ENCODE measurements at regions not wholly inside any gene's neighbourhood (a gene's known extent, or its start where the extent isn't known, plus 50 kb on each side); places are given as distances from the start of the nearest gene placed in this dataset.
A peak's percentile ranks its signal among the peaks of the same experiment; 100 is the strongest.

DNA sequence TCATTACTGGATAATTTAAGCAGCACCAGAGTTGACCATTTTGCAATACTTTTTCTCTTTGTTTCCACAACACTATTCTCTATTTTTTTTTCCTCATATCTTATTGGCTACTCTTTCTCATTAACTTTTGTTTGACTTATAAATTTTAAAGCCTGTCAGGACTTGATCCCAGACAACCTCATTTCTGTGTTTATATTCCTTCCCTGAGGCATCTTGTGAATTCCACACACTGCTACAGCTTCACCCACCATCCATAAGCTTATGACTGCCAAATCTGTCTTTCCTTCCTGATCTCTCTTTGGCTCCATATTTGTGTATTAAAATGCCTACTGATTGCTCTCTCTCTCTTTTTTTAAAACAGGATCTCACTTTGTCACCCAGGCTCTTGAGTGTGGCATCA, 124.6 kb upstream of the MBL2 start:
- DNase-seq (ENCODE audit: low read depth, low spot score), result no peak

- peak; percentile 54 for DNase-seq (ENCODE audit: low read depth, low spot score)
Measured at GRCh38 chr10:52895059-52895458, 122.5 kb upstream of the MBL2 start.

DNA sequence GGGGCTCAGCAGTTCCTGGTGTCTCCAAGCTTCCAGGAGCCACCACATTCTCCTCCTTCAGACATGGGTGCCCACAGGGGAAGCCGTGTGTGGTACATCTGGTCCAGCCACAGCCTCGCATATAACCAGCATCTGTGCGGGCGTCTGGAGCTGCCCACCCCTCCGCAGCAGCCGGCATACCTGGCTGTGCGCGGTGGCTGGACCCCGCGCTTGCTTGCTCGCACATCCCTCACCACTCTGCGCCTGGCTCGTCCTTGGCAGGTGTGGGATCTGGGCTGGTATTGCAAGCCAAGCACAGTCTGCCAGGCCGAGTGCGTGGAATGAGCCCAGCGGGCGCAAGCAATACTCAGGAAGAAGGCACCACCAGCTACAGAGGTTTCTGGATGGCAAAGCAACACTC, 117.7 kb upstream of the MBL2 start:
- no peak for DNase-seq (ENCODE audit: low read depth, low spot score)

DNA sequence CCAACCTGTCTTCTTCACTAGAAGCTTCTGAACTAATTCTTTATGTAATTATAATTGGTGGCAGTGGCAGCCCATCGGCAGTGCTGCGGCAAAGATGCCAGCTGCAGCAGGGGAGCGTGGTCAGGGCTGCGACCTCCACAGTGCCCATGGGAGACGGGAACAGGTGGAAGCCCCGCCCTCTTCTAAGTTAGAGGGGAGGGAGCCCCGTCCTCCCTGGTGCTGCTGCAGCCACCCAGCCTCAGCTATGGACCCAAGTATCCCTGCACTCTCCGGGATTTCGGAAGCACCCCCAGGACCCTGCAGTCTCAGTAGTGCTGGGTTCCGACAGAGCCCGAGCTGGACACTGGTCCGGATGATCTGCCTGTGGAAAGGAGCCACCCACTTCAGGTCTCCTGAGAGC, 117.0 kb upstream of the MBL2 start:
- no peak for DNase-seq (ENCODE audit: low read depth, low spot score)

- DNase-seq (ENCODE audit: low read depth, low spot score), result peak; percentile 32
Measured at GRCh38 chr10:52883996-52884871, 111.7 kb upstream of the MBL2 start.

DNA sequence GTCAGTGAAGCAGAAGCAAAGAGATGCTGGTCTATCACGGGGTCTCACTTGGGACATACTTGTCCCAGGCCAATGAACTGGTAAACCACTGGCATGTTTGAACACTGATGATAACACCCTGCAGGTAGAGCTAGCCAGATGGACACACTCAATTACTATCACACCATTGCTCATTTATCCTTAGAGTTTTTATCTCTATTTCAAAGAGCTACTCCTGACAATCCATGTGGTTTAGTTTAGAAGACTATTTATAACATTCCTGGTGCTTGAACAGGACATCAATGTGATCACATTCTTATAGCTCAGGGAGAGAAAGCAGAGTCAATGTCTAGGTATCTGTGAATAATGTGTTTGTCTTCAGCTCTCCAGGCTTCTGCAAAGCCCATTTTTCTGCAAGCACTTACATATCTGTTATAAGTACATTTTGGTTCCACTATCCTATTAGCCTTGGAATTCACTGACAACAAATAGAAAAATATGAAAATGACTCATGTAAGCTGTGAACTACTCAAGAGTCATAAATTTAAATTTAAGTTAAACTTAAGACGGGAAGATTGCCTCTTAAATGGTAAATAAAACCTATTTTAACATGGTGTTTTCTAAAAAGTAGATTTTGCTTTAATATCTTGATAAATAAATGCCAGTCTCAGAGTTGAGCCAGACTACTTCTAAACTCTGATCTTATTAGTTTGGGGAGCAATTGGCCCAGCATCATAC, 106.7 kb upstream of the MBL2 start:
- no peak for DNase-seq (ENCODE audit: low read depth, low spot score)

DNA sequence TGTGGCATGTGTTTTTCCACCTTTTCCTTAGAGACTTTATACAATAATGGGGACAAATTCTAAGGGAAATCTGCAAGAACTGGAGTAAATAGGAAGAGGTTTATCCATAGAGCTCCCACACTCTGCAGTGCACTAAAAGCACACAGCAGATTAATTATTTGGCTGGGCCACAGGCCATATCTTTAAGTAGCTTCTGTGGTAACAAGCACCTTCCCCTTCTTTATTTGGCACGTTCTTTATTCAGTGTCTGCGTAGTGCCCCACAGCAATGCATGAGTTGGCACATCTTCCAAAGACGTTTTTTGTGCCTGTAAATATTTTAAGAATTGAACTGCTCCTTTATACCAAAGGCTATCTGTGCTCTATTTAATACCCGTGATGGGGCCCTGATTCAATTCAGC, 104.9 kb upstream of the MBL2 start:
- no peak for DNase-seq (ENCODE audit: low read depth, low spot score)

- DNase-seq (ENCODE audit: low read depth, low spot score), result no peak
Measured at GRCh38 chr10:52875336-52875735, 102.8 kb upstream of the MBL2 start.

GRCh38 chr10:52874581-52874980, 102.0 kb upstream of the MBL2 start:
- DNase-seq (ENCODE audit: low read depth, low spot score), result no peak

GRCh38 chr10:52871191-52871843, 98.7 kb upstream of the MBL2 start:
- DNase-seq (ENCODE audit: low read depth, low spot score), result no peak

DNA sequence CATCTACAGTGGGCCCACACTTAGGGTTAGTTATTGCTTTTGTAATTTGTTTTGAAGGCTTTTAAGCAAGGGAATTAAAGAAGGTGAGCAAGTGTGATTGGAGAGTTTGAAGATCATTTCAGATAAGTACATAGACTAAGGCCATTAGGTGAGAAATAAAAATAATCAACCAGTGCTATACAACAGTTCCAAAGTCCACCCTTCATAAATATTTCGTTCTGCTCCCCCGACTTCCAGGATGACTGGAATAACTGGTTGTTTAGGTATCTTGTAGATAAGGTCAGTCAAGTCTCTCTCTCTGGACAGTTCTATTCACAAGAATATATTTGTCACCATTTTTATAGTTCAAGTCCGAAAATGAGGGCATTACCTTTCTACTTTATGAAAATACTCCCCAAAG, 98.0 kb upstream of the MBL2 start:
- no peak for DNase-seq (ENCODE audit: low read depth, low spot score)

- DNase-seq (ENCODE audit: low read depth, low spot score), result no peak
Measured at GRCh38 chr10:52869864-52870263, 97.3 kb upstream of the MBL2 start.

- DNase-seq (ENCODE audit: low read depth, low spot score), result peak; percentile 12
Measured at GRCh38 chr10:52865213-52865612, 92.6 kb upstream of the MBL2 start.

DNA sequence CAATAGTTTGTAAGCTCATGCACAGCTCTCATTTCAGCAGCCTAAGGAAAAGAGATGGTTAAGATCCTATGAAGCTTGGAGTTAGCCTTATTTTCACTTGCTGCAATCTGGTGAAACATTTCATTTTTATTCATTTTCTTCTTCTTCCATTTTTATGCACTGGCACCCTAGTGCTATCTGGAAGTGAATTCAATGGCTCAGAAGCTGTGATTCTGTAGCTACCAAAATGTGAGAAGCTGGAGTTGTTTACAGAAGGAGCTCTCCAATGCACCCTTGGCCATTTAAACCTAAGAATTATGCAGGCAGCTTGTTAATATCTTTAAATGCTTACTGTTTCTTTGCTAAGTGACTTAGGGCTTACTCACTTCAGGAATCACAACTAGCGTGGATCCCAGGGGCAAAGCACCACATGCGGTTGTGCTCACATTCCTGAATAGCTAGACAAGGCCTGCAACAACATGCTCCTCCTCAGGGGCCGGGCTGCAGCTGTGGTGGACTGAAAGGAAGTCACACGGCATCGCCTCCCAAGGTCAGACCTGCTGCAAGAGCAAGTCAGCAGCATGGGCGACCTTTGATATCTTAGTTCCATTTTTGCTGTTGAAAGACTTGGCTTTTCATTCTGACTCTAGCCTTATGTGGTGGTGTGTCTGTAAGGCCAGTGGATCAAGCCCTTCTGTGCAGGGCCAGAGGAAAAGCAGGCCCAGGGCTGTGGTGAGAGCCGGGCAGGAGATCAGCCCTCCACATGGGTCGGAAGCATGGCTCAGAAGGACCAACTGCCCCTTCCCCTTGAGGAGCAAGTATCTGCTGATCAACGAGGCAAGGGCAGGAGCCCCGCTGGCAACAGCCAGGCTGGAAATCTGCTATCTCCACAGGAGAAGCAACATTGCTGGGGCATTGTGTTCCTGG, 91.9 kb upstream of the MBL2 start:
- DNase-seq (ENCODE audit: low read depth, low spot score), result peak; percentile 98

GRCh38 chr10:52858722-52859121, 86.1 kb upstream of the MBL2 start:
- DNase-seq (ENCODE audit: low read depth, low spot score), result no peak

DNA sequence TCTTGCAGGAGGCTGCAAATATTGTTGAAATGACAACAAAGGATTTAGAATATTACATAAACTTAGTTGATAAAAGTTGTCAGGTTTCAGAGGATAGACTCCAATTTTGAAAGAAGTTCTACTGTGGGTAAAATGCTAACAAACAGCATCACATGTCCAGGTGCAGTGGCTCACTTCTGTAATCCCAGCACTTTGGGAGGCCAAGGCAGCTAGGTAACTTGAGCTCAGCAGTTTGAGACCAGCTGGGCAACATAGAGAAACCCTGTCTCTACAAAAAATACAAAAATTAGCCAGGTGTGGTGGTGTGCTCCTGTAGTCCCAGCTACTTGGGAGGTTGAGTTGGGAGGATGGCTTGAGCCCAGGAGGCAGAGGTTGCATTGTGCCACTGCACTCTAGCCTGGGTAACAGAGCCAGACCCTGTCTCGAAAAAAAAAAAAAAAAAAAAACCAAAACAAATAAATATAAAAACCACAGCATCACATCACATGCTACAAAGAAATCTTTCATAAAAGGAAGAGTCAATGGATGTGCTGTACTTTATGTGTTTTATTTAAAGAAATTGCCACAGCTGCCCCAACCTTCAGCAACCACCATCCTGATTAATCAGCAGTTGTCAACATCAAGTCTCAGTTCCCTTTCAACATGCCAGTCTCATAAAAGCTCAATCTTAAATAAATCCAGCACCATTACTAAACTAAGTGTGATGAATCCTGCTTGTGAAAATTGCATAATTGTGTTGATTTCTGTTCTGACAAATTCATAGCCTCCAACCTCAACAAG, 83.2 kb upstream of the MBL2 start:
- DNase-seq (ENCODE audit: low read depth, low spot score), result no peak

- no peak for DNase-seq (ENCODE audit: low read depth, low spot score)
Measured at GRCh38 chr10:52853704-52854103, 81.1 kb upstream of the MBL2 start.

GRCh38 chr10:52836816-52837215, 64.2 kb upstream of the MBL2 start:
- DNase-seq (ENCODE audit: low read depth, low spot score), result no peak

Measured in brain pericyte (primary cell).